HG03558 (cell line): ENCODE measurements at regions not wholly inside any gene's neighbourhood (a gene's known extent, or its start where the extent isn't known, plus 50 kb on each side); places are given as distances from the start of the nearest gene placed in this dataset.

Source experiments
- ATAC-seq: cut with Tn5 transposase; IDR thresholded peaks from one replicate; pipeline ENCODE4 v1.9.1; 2021; ENCODE audit warnings: moderate number of reproducible peaks; ENCODE audit not compliant: unreplicated experiment; ENCODE audit errors: extremely low read depth

- no peak for ATAC-seq
These were observed 397.2 kb upstream of the NFE2L3 start for GRCh38 chr7:25754751-25755150.

GRCh38 chr7:25756601-25757000 is 395.4 kb upstream of the NFE2L3 start:
- no peak for ATAC-seq

- ATAC-seq: no peak
These were observed 393.4 kb upstream of the NFE2L3 start for GRCh38 chr7:25758559-25758958.

GRCh38 chr7:25759286-25759685 is 392.7 kb upstream of the NFE2L3 start:
- ATAC-seq: no peak

- ATAC-seq: no peak
These were observed 392.2 kb upstream of the NFE2L3 start for GRCh38 chr7:25759748-25760147.

- ATAC-seq: no peak
These were observed 389.2 kb upstream of the NFE2L3 start for GRCh38 chr7:25762511-25763462.

GRCh38 chr7:25763463-25763860 is 388.5 kb upstream of the NFE2L3 start:
- ATAC-seq: no peak

- no peak for ATAC-seq
These were observed 386.8 kb upstream of the NFE2L3 start for GRCh38 chr7:25765110-25765655.

GRCh38 chr7:25770235-25770634 is 381.8 kb upstream of the NFE2L3 start:
- ATAC-seq: no peak

GRCh38 chr7:25770670-25771069 is 381.3 kb upstream of the NFE2L3 start:
- ATAC-seq: no peak

GRCh38 chr7:25771491-25771890 is 380.5 kb upstream of the NFE2L3 start:
- no peak for ATAC-seq

GRCh38 chr7:25772802-25773201 is 379.2 kb upstream of the NFE2L3 start:
- ATAC-seq: no peak

- ATAC-seq: no peak
These were observed 377.3 kb upstream of the NFE2L3 start for GRCh38 chr7:25774675-25775074.

- no peak for ATAC-seq
These were observed 376.4 kb upstream of the NFE2L3 start for GRCh38 chr7:25775570-25775969.

- no peak for ATAC-seq
These were observed 375.8 kb upstream of the NFE2L3 start for GRCh38 chr7:25775999-25776743.

GRCh38 chr7:25776744-25777123 is 375.3 kb upstream of the NFE2L3 start:
- ATAC-seq: no peak

- ATAC-seq: no peak
These were observed 373.9 kb upstream of the NFE2L3 start for GRCh38 chr7:25777969-25778708.

GRCh38 chr7:25779002-25779546 is 372.9 kb upstream of the NFE2L3 start:
- no peak for ATAC-seq

- no peak for ATAC-seq
These were observed 371.1 kb upstream of the NFE2L3 start for GRCh38 chr7:25780904-25781303.

- ATAC-seq: no peak
These were observed 370.3 kb upstream of the NFE2L3 start for GRCh38 chr7:25781704-25782103.
